ENCODE measurements at regions not wholly inside any gene's neighbourhood (a gene's known extent, or its start where the extent isn't known, plus 50 kb on each side); places are given as distances from the start of the nearest gene placed in this dataset.

GRCh38 chr11:32161293-32161692 is 70.4 kb downstream of the RCN1 start:
- DNase-seq = no peak

- no peak for DNase-seq
Measured at GRCh38 chr11:32162351-32162750, 71.5 kb downstream of the RCN1 start.

- DNase-seq = no peak
Measured at GRCh38 chr11:32162906-32163305, 72.0 kb downstream of the RCN1 start.

- no peak for DNase-seq
Measured at GRCh38 chr11:32163557-32163956, 72.7 kb downstream of the RCN1 start.

GRCh38 chr11:32164836-32165235 is 74.0 kb downstream of the RCN1 start:
- DNase-seq = no peak

GRCh38 chr11:32168924-32169323 is 78.0 kb downstream of the RCN1 start:
- no peak for DNase-seq

- no peak for DNase-seq
Measured at GRCh38 chr11:32171445-32171844, 80.6 kb downstream of the RCN1 start.

GRCh38 chr11:32172041-32172847 is 81.4 kb downstream of the RCN1 start:
- no peak for DNase-seq

GRCh38 chr11:32172848-32173834 is 82.3 kb downstream of the RCN1 start:
- no peak for DNase-seq

GRCh38 chr11:32173977-32174376 is 83.1 kb downstream of the RCN1 start:
- DNase-seq = no peak

GRCh38 chr11:32176223-32176934 is 85.5 kb downstream of the RCN1 start:
- peak; percentile 68 for DNase-seq

- no peak for DNase-seq
Measured at GRCh38 chr11:32178692-32179091, 87.8 kb downstream of the RCN1 start.

GRCh38 chr11:32183512-32183911 is 92.6 kb downstream of the RCN1 start:
- DNase-seq = no peak

- no peak for DNase-seq
Measured at GRCh38 chr11:32184041-32184722, 93.3 kb downstream of the RCN1 start.

GRCh38 chr11:32184723-32185376 is 94.0 kb downstream of the RCN1 start:
- DNase-seq = no peak

GRCh38 chr11:32186118-32186517 is 95.2 kb downstream of the RCN1 start:
- DNase-seq = no peak

- no peak for DNase-seq
Measured at GRCh38 chr11:32187111-32187510, 96.2 kb downstream of the RCN1 start.

- no peak for DNase-seq
Measured at GRCh38 chr11:32188785-32189184, 97.9 kb downstream of the RCN1 start.

- no peak for DNase-seq
Measured at GRCh38 chr11:32196137-32196536, 105.3 kb downstream of the RCN1 start.

- no peak for DNase-seq
Measured at GRCh38 chr11:32198053-32198452, 107.2 kb downstream of the RCN1 start.

- no peak for DNase-seq
Measured at GRCh38 chr11:32200136-32200847, 109.4 kb downstream of the RCN1 start.
